ENCODE measurements at regions not wholly inside any gene's neighbourhood (a gene's known extent, or its start where the extent isn't known, plus 50 kb on each side); places are given as distances from the start of the nearest gene placed in this dataset.

- Histone ChIP-seq H3K4me1 (ENCODE audit: control insufficient read depth, extremely low read depth, insufficient read depth, low read length) (no peaks in the 10 kb centered on the region), H2AFZ (ENCODE audit: low read depth, low read length) (no peak overlapping the region), H4K20me1 (replicated peaks; ENCODE audit: control insufficient read depth, extremely low read depth, insufficient read depth, low read length) (no peaks in the 10 kb centered on the region), H3K4me2 (ENCODE audit: insufficient read depth, low read length) (no peak overlapping the region), H3K9ac (replicated peaks; ENCODE audit: extremely low read depth, insufficient read depth, low read length) (no peak overlapping the region), H3K9me1 (replicated peaks; ENCODE audit: control insufficient read depth, extremely low read depth, insufficient read depth, low read length) (no peaks in the 10 kb centered on the region), H3K79me2 (ENCODE audit: control insufficient read depth, insufficient read depth, low read length) (no peaks in the 10 kb centered on the region), H3K27ac (ENCODE audit: insufficient read depth, low read depth, low read length) (no peak overlapping the region), H3K36me3 (ENCODE audit: control insufficient read depth in 2 of 2, extremely low read depth in 1 of 2, insufficient read depth in 2 of 2, low read length in 2 of 2) (no peaks in the 10 kb centered on the region), H3K27me3 (ENCODE audit: control insufficient read depth in 2 of 2, insufficient read depth in 2 of 2, low read length in 2 of 2) (no peaks in the 10 kb centered on the region), H3K9me3 (replicated peaks; ENCODE audit: control insufficient read depth, insufficient read depth, low read length) (no peaks in the 10 kb centered on the region), H3K4me3 (replicated peaks in 1 of 3; ENCODE audit: insufficient read depth in 1 of 3, low read depth in 1 of 3, low read length in 3 of 3) (no peak overlapping the region)
- dilution Hi-C loops (cut with MboI; ENCODE audit: extremely low pct_ligation_motif_present, low sequenced_read_pairs) = no loop called here
- no peak for TF ChIP-seq POLR2A (IDR thresholded peaks at IDR 0.05; ENCODE audit: low read depth, low read length)
- TF ChIP-seq CTCF (IDR thresholded peaks at IDR 0.05; ENCODE audit: extremely low read depth in 1 of 2, insufficient read depth in 1 of 2, low read depth in 1 of 2, low read length in 2 of 2) = no peak
- TF ChIP-seq POLR2AphosphoS5 (IDR thresholded peaks at IDR 0.05; ENCODE audit: insufficient read depth, low read depth, low read length) = no peak
- no peak for TF ChIP-seq JUN (IDR thresholded peaks at IDR 0.05; ENCODE audit: borderline replicate concordance, insufficient read depth, insufficient read length, low read depth)
- ChIA-PET CTCF (no interaction called here), POLR2A (no interaction called here)
- FAIRE-seq = peak; percentile 54
- BruUV-seq (replicated peaks) = no TSS peak
- no peak for DNase-seq (ENCODE audit: low read depth, low spot score)
- intact Hi-C loops (cut with micrococcal nuclease) = no loop called here
Measured at GRCh38 chr5:154674029-154674428, 81.1 kb upstream of the LARP1 start.

GRCh38 chr5:154673506-154673905 is 81.7 kb upstream of the LARP1 start:
- Histone ChIP-seq H3K27me3 (ENCODE audit: control insufficient read depth in 2 of 2, insufficient read depth in 2 of 2, low read length in 2 of 2) (no peaks in the 10 kb centered on the region), H3K9me3 (replicated peaks; ENCODE audit: control insufficient read depth, insufficient read depth, low read length) (no peaks in the 10 kb centered on the region), H3K4me3 (replicated peaks in 1 of 3; ENCODE audit: insufficient read depth in 1 of 3, low read depth in 1 of 3, low read length in 3 of 3) (no peak overlapping the region), H3K79me2 (ENCODE audit: control insufficient read depth, insufficient read depth, low read length) (no peaks in the 10 kb centered on the region), H3K9me1 (replicated peaks; ENCODE audit: control insufficient read depth, extremely low read depth, insufficient read depth, low read length) (no peaks in the 10 kb centered on the region), H3K9ac (replicated peaks; ENCODE audit: extremely low read depth, insufficient read depth, low read length) (no peak overlapping the region), H3K36me3 (ENCODE audit: control insufficient read depth in 2 of 2, extremely low read depth in 1 of 2, insufficient read depth in 2 of 2, low read length in 2 of 2) (no peaks in the 10 kb centered on the region), H3K27ac (ENCODE audit: insufficient read depth, low read depth, low read length) (no peak overlapping the region), H3K4me1 (ENCODE audit: control insufficient read depth, extremely low read depth, insufficient read depth, low read length) (no peaks in the 10 kb centered on the region), H4K20me1 (replicated peaks; ENCODE audit: control insufficient read depth, extremely low read depth, insufficient read depth, low read length) (no peaks in the 10 kb centered on the region), H3K4me2 (ENCODE audit: insufficient read depth, low read length) (no peak overlapping the region), H2AFZ (ENCODE audit: low read depth, low read length) (no peak overlapping the region)
- no peak for DNase-seq (ENCODE audit: low read depth, low spot score)
- CTCF ChIA-PET = no interaction called here
- FAIRE-seq = no peak
- intact Hi-C loops (cut with micrococcal nuclease) = no loop called here
- no TSS peak for BruUV-seq (replicated peaks)
- POLR2A ChIA-PET = no interaction called here
- TF ChIP-seq EZH2 (IDR thresholded peaks at IDR 0.05; ENCODE audit: borderline replicate concordance, low read depth, low read length, severe bottlenecking) = no peak
- no peak for TF ChIP-seq MAX (IDR thresholded peaks at IDR 0.05; ENCODE audit: insufficient read depth, insufficient read length)
- TF ChIP-seq CTCF (IDR thresholded peaks at IDR 0.05; ENCODE audit: extremely low read depth in 1 of 2, insufficient read depth in 1 of 2, low read depth in 1 of 2, low read length in 2 of 2) = no peak
- no peak for TF ChIP-seq POLR2A (IDR thresholded peaks at IDR 0.05; ENCODE audit: low read depth, low read length)
- no peak for TF ChIP-seq FOS (IDR thresholded peaks at IDR 0.05; ENCODE audit: borderline replicate concordance, insufficient read depth, low read length)
- TF ChIP-seq POLR2AphosphoS5 (IDR thresholded peaks at IDR 0.05; ENCODE audit: insufficient read depth, low read depth, low read length) = no peak
- no peak for TF ChIP-seq GATA2 (IDR thresholded peaks at IDR 0.05; ENCODE audit: insufficient read depth, insufficient read length, low read depth, low read length)
- no peak for TF ChIP-seq JUN (IDR thresholded peaks at IDR 0.05; ENCODE audit: borderline replicate concordance, insufficient read depth, insufficient read length, low read depth)
- no peak for TF ChIP-seq MYC (IDR thresholded peaks at IDR 0.05; ENCODE audit: low read depth, low read length)
- dilution Hi-C loops (cut with MboI; ENCODE audit: extremely low pct_ligation_motif_present, low sequenced_read_pairs) = no loop called here

Data from endothelial cell of umbilical vein (primary cell).